C4-2B (cell line): ENCODE measurements at regions not wholly inside any gene's neighbourhood (a gene's known extent, or its start where the extent isn't known, plus 50 kb on each side); places are given as distances from the start of the nearest gene placed in this dataset.
A peak's percentile ranks its signal among the peaks of the same experiment; 100 is the strongest.

Source experiments
- H3K27ac ChIP-seq: fragments of 450-650 bp; 2 replicates; pipeline ENCODE4 v1.5.1; 2017
- ZFX ChIP-seq: fragments of 450-650 bp; IDR thresholded peaks from 2 replicates; pipeline ENCODE4 v1.6.1; 2017
- TF ChIP-seq, protein P1 (sequence below): fragments of 450-650 bp; conservative IDR thresholded peaks from 2 replicates; pipeline ENCODE4 v1.5.1; 2017; ENCODE audit warnings: mild to moderate bottlenecking

DNA sequence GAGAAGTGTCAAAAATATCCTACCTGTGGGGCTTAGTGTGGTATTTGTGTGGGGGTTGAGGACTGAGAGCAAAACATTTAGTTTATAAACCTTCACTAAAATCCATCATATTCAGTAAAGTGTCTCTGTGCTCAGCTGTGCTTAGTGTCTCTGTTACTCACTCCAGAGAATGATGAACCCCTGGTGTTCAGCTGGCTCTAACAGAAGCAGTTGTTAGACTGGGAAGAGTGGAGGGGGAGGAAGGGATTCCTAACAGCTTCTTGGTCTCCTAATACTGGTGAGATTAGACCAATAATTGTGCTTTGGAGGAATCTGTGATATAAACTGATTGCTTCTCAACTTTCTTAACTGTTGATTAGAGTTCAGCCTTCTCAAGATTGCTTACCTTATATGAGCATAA lies 1123.5 kb downstream of the ROBO2 start:
- no peak overlapping the region for H3K27ac ChIP-seq
- no peak for TF ChIP-seq ZFX
- TF ChIP-seq, protein P1, sequence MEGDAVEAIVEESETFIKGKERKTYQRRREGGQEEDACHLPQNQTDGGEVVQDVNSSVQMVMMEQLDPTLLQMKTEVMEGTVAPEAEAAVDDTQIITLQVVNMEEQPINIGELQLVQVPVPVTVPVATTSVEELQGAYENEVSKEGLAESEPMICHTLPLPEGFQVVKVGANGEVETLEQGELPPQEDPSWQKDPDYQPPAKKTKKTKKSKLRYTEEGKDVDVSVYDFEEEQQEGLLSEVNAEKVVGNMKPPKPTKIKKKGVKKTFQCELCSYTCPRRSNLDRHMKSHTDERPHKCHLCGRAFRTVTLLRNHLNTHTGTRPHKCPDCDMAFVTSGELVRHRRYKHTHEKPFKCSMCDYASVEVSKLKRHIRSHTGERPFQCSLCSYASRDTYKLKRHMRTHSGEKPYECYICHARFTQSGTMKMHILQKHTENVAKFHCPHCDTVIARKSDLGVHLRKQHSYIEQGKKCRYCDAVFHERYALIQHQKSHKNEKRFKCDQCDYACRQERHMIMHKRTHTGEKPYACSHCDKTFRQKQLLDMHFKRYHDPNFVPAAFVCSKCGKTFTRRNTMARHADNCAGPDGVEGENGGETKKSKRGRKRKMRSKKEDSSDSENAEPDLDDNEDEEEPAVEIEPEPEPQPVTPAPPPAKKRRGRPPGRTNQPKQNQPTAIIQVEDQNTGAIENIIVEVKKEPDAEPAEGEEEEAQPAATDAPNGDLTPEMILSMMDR = no peak

DNA sequence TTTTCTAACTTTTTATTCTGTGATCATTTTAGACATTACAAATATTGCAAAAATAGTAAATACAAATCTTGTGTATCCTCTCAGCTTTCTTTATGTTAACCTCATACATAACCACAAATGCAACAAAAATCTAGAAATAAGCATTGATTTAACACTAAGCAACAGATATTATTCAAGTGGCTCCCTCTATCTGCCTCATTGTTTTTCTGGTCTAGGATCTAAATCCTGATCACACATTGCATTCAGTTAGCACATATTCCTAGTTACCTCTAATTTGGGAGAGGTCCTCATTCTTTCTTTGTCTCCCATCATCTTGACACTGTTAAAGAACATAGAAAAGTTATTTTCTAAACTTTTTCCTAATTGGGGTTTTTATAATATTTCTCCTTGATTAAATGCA lies 1126.0 kb downstream of the ROBO2 start:
- TF ChIP-seq, protein P1 = peak; percentile 37
- TF ChIP-seq ZFX = no peak
- H3K27ac ChIP-seq = no peak overlapping the region

DNA sequence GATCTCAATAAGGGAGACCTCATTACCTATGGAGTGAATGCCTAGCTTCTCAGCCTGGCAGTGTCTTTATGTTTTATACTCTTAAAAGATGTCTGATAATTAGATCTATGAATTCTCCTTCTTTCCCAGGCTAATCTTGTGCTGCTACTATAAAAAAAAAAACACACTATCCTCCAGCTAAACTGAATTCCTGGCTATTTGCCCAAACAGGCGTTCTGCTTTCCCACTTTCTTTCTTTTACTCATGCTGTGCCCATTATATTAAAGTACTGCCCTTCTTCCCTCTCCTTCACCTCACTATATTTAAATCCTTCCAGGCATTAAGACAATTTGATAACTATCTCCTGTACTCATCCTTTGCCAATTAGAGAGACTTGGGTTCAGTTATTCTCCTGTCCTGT lies 1134.9 kb downstream of the ROBO2 start:
- TF ChIP-seq ZFX = no peak
- TF ChIP-seq, protein P1 = no peak
- no peak overlapping the region for H3K27ac ChIP-seq

DNA sequence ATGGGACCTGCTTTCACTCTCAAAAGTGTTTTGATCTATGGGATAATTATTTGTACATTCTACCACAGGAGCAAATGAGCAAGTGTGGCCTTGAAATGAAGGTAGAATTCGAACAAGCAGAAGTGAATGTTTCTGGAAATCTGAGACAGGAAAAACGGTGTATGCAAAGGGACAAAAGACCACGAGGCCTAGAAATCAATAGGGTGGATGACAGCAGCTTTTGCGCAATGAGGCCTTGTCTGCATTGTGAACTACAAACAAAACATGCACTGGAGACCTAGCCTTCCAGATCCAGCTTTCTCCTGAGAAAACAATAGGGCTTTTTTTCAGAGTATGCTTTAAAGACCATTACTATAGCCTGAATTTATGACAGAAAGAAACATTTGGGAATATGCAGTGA lies 1137.0 kb downstream of the ROBO2 start:
- no peak overlapping the region for H3K27ac ChIP-seq
- TF ChIP-seq ZFX = no peak
- TF ChIP-seq, protein P1 = no peak

DNA sequence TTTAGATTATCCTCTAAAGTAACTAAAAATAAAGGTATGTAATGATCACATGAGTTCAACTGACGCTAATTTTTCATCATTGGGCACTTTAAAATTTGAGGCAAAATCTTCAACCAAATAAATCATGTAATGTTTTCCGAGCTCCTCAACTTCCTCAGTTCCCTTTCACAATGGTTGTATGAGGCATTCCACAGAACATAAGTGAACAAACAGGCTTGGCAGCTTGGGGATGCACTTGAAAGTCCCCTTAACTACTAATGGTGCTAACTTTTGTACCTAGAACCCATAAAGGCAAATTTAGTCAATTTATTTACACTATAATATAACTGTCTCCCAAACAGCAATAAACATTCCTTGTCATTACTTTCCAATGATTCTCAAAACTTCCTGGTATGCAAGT lies 1137.9 kb downstream of the ROBO2 start:
- H3K27ac ChIP-seq = no peak overlapping the region
- no peak for TF ChIP-seq ZFX
- TF ChIP-seq, protein P1 = no peak

DNA sequence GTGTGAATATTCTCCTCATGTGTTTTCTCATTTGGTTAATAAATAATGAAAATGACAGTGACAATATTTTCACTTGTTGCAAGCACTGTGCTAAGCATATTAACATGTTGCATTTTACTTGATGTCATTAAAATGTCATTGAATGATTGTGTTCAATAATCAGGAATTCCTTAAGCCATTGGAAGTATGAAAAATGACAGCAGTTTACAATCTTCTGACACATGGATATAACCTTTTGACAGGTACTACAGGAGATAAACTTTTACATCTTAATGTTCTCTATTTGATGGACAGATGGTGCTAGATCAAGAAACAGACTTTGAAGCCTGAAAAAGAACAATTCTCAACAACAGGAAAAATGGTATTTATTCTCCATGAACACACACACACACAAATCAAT lies 1138.3 kb downstream of the ROBO2 start:
- no peak overlapping the region for H3K27ac ChIP-seq
- no peak for TF ChIP-seq ZFX
- TF ChIP-seq, protein P1 = no peak

DNA sequence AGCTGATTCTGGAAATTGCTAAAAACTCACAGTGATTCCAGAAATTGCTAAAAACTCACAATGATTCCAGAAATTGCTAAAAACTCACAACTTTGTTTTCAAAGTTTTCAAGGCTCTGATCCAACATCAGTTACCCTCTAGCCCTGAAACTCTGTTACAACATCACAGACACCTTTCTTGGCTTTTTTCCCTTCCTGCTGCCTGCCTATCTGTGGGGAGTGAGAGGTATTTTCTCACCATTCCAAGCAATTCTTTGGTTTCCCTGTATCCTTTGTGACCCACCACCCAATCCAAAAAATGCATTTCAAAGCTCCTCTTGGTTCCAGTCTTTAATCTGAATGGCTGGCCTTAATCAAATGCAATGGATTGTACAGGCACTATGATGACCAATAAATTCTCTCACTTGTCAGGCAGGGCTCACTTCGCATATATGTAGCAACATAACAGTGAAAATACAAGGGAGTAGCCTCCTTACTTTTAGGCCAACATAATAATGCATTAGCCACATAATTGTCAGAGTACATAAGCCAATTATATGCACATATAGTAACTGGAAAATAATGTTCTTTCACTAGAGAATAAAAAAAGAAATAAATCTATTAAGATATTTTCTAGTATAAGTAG lies 1139.0 kb downstream of the ROBO2 start:
- no peak for TF ChIP-seq ZFX
- TF ChIP-seq, protein P1 = no peak
- no peak overlapping the region for H3K27ac ChIP-seq
